ENCODE measurements at regions not wholly inside any gene's neighbourhood (a gene's known extent, or its start where the extent isn't known, plus 50 kb on each side); places are given as distances from the start of the nearest gene placed in this dataset.
"Not testable (repeated sequence)": the region's sequence is repeated elsewhere in the genome, so short reads cannot be mapped to it uniquely, and the experiment has no call there.

GRCh38 chr6:71681234-71681867, 205.0 kb upstream of the RIMS1 start:
- no peaks in the 10 kb centered on the region for H3K36me3 ChIP-seq
- H3K27ac ChIP-seq, result no peak overlapping the region
- peaks cover 0 to 6% (median 3%) of the 10 kb centered on the region in 4 donors for H3K4me1 ChIP-seq
- no peaks in the 10 kb centered on the region for H3K27me3 ChIP-seq
- TF ChIP-seq, protein P1, sequence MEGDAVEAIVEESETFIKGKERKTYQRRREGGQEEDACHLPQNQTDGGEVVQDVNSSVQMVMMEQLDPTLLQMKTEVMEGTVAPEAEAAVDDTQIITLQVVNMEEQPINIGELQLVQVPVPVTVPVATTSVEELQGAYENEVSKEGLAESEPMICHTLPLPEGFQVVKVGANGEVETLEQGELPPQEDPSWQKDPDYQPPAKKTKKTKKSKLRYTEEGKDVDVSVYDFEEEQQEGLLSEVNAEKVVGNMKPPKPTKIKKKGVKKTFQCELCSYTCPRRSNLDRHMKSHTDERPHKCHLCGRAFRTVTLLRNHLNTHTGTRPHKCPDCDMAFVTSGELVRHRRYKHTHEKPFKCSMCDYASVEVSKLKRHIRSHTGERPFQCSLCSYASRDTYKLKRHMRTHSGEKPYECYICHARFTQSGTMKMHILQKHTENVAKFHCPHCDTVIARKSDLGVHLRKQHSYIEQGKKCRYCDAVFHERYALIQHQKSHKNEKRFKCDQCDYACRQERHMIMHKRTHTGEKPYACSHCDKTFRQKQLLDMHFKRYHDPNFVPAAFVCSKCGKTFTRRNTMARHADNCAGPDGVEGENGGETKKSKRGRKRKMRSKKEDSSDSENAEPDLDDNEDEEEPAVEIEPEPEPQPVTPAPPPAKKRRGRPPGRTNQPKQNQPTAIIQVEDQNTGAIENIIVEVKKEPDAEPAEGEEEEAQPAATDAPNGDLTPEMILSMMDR (IDR thresholded peaks at IDR 0.05), result no peak
- H3K4me3 ChIP-seq, result no peak overlapping the region
- intact Hi-C loops (cut with DNase I; ENCODE audit: low total_unique reads), result no loop called here
- H3K9me3 ChIP-seq, result no peaks in the 10 kb centered on the region
- DNase-seq, result no peak

- H3K4me1 ChIP-seq; H3K27ac ChIP-seq; H3K27me3 ChIP-seq; DNase-seq; H3K36me3 ChIP-seq; H3K9me3 ChIP-seq; intact Hi-C loops (cut with DNase I; ENCODE audit: low total_unique reads); H3K4me3 ChIP-seq: not testable (repeated sequence)
Measured at GRCh38 chr6:71686021-71686677, 200.2 kb upstream of the RIMS1 start.

GRCh38 chr6:71698702-71699101, 187.6 kb upstream of the RIMS1 start:
- Histone ChIP-seq H3K27ac (no peak overlapping the region), H3K4me1 (no peaks in the 10 kb centered on the region), H3K4me3 (no peak overlapping the region), H3K27me3 (no peaks in the 10 kb centered on the region), H3K36me3 (no peaks in the 10 kb centered on the region), H3K9me3 (peaks cover 0 to 11% (median 10%) of the 10 kb centered on the region in 3 donors)
- no peak for DNase-seq
- intact Hi-C loops (cut with DNase I; ENCODE audit: low total_unique reads), result no loop called here
- TF ChIP-seq, protein P1 (IDR thresholded peaks at IDR 0.05), result no peak

- Histone ChIP-seq H3K27ac (no peak overlapping the region), H3K4me3 (no peak overlapping the region), H3K9me3 (no peaks in the 10 kb centered on the region), H3K4me1 (no peaks in the 10 kb centered on the region), H3K27me3 (no peaks in the 10 kb centered on the region), H3K36me3 (no peaks in the 10 kb centered on the region)
- DNase-seq, result no peak
- TF ChIP-seq, protein P1 (IDR thresholded peaks at IDR 0.05), result no peak
- intact Hi-C loops (cut with DNase I; ENCODE audit: low total_unique reads), result no loop called here
Measured at GRCh38 chr6:71706523-71706922, 179.8 kb upstream of the RIMS1 start.

GRCh38 chr6:71707059-71707458, 179.3 kb upstream of the RIMS1 start:
- H3K27me3 ChIP-seq, result no peaks in the 10 kb centered on the region
- no peak overlapping the region for H3K27ac ChIP-seq
- no peaks in the 10 kb centered on the region for H3K36me3 ChIP-seq
- intact Hi-C loops (cut with DNase I; ENCODE audit: low total_unique reads), result no loop called here
- no peaks in the 10 kb centered on the region for H3K9me3 ChIP-seq
- H3K4me3 ChIP-seq, result no peak overlapping the region
- H3K4me1 ChIP-seq, result no peaks in the 10 kb centered on the region
- no peak for DNase-seq
- TF ChIP-seq, protein P1 (IDR thresholded peaks at IDR 0.05), result no peak

GRCh38 chr6:71720705-71721104, 165.6 kb upstream of the RIMS1 start:
- Histone ChIP-seq H3K27ac (peak overlapping the region; percentile 64 to 73), H3K4me3 (no peak overlapping the region), H3K4me1 (peaks cover 0 to 52% (median 18%) of the 10 kb centered on the region in 4 donors), H3K9me3 (no peaks in the 10 kb centered on the region), H3K27me3 (no peaks in the 10 kb centered on the region), H3K36me3 (no peaks in the 10 kb centered on the region)
- TF ChIP-seq, protein P1 (IDR thresholded peaks at IDR 0.05), result no peak
- intact Hi-C loops (cut with DNase I; ENCODE audit: low total_unique reads), result no loop called here
- DNase-seq, result no peak

Data from tibial artery (tissue), 4 donors.